Astrocyte (in vitro differentiated cells and primary cell): ENCODE measurements at regions not wholly inside any gene's neighbourhood (a gene's known extent, or its start where the extent isn't known, plus 50 kb on each side); places are given as distances from the start of the nearest gene placed in this dataset.
A peak's percentile ranks its signal among the peaks of the same experiment; 100 is the strongest.

ENCODE experiments used
- DNase-seq: peaks from one replicate; pipeline ENCODE4 v3.0.0-alpha.2; 2010; ENCODE audit warnings: low read depth
- FAIRE-seq: peaks from 2 replicates; lab custom pipeline; 2011; peaks lifted over from hg19 to GRCh38; lab: Jason Lieb, UNC
- H2AFZ ChIP-seq: 2 replicates; pipeline ENCODE4 v1.6.0; 2012; ENCODE audit warnings: low read depth, low read length, inconsistent platforms
- H3K27ac ChIP-seq: 2 replicates; pipeline ENCODE4 v1.5.1; 2011; ENCODE audit warnings: low read depth, low read length, inconsistent platforms
- H3K27me3 ChIP-seq: 2 replicates; pipeline ENCODE4 v1.6.0; 2011; ENCODE audit warnings: low read length, inconsistent platforms; ENCODE audit not compliant: insufficient read depth
- H3K36me3 ChIP-seq: 2 replicates; pipeline ENCODE4 v1.5.1; 2011; ENCODE audit warnings: low read length, inconsistent platforms; ENCODE audit not compliant: insufficient read depth
- H3K4me1 ChIP-seq: 2 replicates; pipeline ENCODE4 v1.5.1; 2011; ENCODE audit warnings: low read length, inconsistent platforms; ENCODE audit not compliant: insufficient read depth
- H3K4me2 ChIP-seq: 2 replicates; pipeline ENCODE4 v1.6.0; 2012; ENCODE audit warnings: low read length, inconsistent platforms
- H3K4me3 ChIP-seq: 2 replicates; pipeline ENCODE4 v1.5.1; 2011; ENCODE audit warnings: low read depth, mild to moderate bottlenecking, low read length, inconsistent platforms; ENCODE audit not compliant: insufficient read depth
- H3K79me2 ChIP-seq: 2 replicates; pipeline ENCODE4 v1.6.0; 2012; ENCODE audit warnings: mild to moderate bottlenecking, low read length, inconsistent platforms; ENCODE audit not compliant: insufficient read depth
- H3K9ac ChIP-seq: 2 replicates; pipeline ENCODE4 v1.6.0; 2012; ENCODE audit warnings: mild to moderate bottlenecking, low read length, inconsistent platforms
- H3K9me3 ChIP-seq: 2 replicates; pipeline ENCODE4 v1.5.1; 2012; ENCODE audit warnings: low read depth, mild to moderate bottlenecking, low read length, inconsistent platforms; ENCODE audit not compliant: insufficient read depth
- H4K20me1 ChIP-seq: 2 replicates; pipeline ENCODE4 v1.6.0; 2012; ENCODE audit warnings: low read length, inconsistent platforms; ENCODE audit not compliant: insufficient read depth
- H3K27ac Mint-ChIP-seq: one replicate; pipeline ENCODE4 v1.8.0; 2021; ENCODE audit warnings: mild to moderate bottlenecking, mixed read lengths; ENCODE audit not compliant: unreplicated experiment
- H3K27me3 Mint-ChIP-seq: one replicate; pipeline ENCODE4 v1.8.0; 2021; ENCODE audit warnings: low read depth, mixed read lengths; ENCODE audit not compliant: unreplicated experiment
- H3K36me3 Mint-ChIP-seq: one replicate; pipeline ENCODE4 v1.8.0; 2021; ENCODE audit warnings: low read depth, mixed read lengths; ENCODE audit not compliant: unreplicated experiment
- H3K4me1 Mint-ChIP-seq: one replicate; pipeline ENCODE4 v1.8.0; 2021; ENCODE audit warnings: low read depth, mixed read lengths; ENCODE audit not compliant: unreplicated experiment
- H3K4me3 Mint-ChIP-seq: one replicate; pipeline ENCODE4 v1.8.0; 2021; ENCODE audit warnings: mild to moderate bottlenecking, moderate library complexity, mixed read lengths; ENCODE audit not compliant: unreplicated experiment
- H3K9me3 Mint-ChIP-seq: one replicate; pipeline ENCODE4 v1.8.0; 2021; ENCODE audit warnings: mild to moderate bottlenecking, mixed read lengths; ENCODE audit not compliant: unreplicated experiment
- CTCF ChIP-seq: IDR thresholded peaks from 2 replicates; pipeline ENCODE4 v1.5.1; 2011; ENCODE audit warnings: low read depth, mild to moderate bottlenecking, inconsistent platforms, low read length, moderate library complexity; ENCODE audit not compliant: insufficient read depth
- EZH2 ChIP-seq: IDR thresholded peaks from 2 replicates; pipeline ENCODE4 v1.6.1; 2012; ENCODE audit warnings: mild to moderate bottlenecking, low read length, inconsistent platforms; ENCODE audit not compliant: insufficient read depth

- DNase-seq (peak; percentile 92), FAIRE-seq (peak; percentile 13)
- Histone ChIP-seq H2AFZ (no peak overlapping the region), H3K4me2 (peak overlapping the region; percentile 48), H3K9ac (no peak overlapping the region), H3K4me3 (no peak overlapping the region), H3K27ac (peak overlapping the region; percentile 50), H3K79me2 (no peaks in the 10 kb centered on the region), H3K4me1 (peaks cover 12% of the 10 kb centered on the region), H3K27me3 (no peaks in the 10 kb centered on the region), H3K9me3 (no peaks in the 10 kb centered on the region), H3K36me3 (no peaks in the 10 kb centered on the region), H4K20me1 (no peaks in the 10 kb centered on the region)
- no peak overlapping the region for H3K4me3 Mint-ChIP-seq
- TF ChIP-seq EZH2 (no peak), CTCF (no peak)
- H3K27ac Mint-ChIP-seq, result peak overlapping the region; percentile 83
- H3K4me1 Mint-ChIP-seq, result peaks cover 20% of the 10 kb centered on the region
- H3K27me3 Mint-ChIP-seq, result no peaks in the 10 kb centered on the region
- H3K9me3 Mint-ChIP-seq, result peaks cover 4% of the 10 kb centered on the region
- H3K36me3 Mint-ChIP-seq, result no peaks in the 10 kb centered on the region
Observed at GRCh38 chr3:34957677-34958076, 681.6 kb upstream of the ARPP21 start.

GRCh38 chr3:34969513-34969912, 669.8 kb upstream of the ARPP21 start:
- Histone ChIP-seq H3K9ac (no peak overlapping the region), H3K4me3 (no peak overlapping the region), H3K27me3 (no peaks in the 10 kb centered on the region), H2AFZ (no peak overlapping the region), H3K9me3 (no peaks in the 10 kb centered on the region), H3K36me3 (no peaks in the 10 kb centered on the region), H3K27ac (no peak overlapping the region), H3K79me2 (no peaks in the 10 kb centered on the region), H3K4me2 (no peak overlapping the region), H3K4me1 (no peaks in the 10 kb centered on the region), H4K20me1 (no peaks in the 10 kb centered on the region)
- Mint-ChIP-seq H3K9me3 (no peaks in the 10 kb centered on the region), H3K4me1 (peaks cover 7% of the 10 kb centered on the region), H3K36me3 (no peaks in the 10 kb centered on the region), H3K27ac (no peak overlapping the region), H3K27me3 (no peaks in the 10 kb centered on the region), H3K4me3 (no peak overlapping the region)
- FAIRE-seq, result no peak
- no peak for DNase-seq
- no peak for TF ChIP-seq CTCF
- TF ChIP-seq EZH2, result no peak

- peak; percentile 25 for DNase-seq
- Histone ChIP-seq H4K20me1 (no peaks in the 10 kb centered on the region), H3K4me1 (no peaks in the 10 kb centered on the region), H3K36me3 (no peaks in the 10 kb centered on the region), H3K79me2 (no peaks in the 10 kb centered on the region), H3K27me3 (no peaks in the 10 kb centered on the region), H3K4me3 (no peak overlapping the region), H3K4me2 (no peak overlapping the region), H3K27ac (no peak overlapping the region), H3K9ac (no peak overlapping the region), H3K9me3 (no peaks in the 10 kb centered on the region), H2AFZ (no peak overlapping the region)
- H3K27ac Mint-ChIP-seq, result no peak overlapping the region
- peaks cover 5% of the 10 kb centered on the region for H3K9me3 Mint-ChIP-seq
- no peak overlapping the region for H3K4me3 Mint-ChIP-seq
- H3K27me3 Mint-ChIP-seq, result no peaks in the 10 kb centered on the region
- H3K4me1 Mint-ChIP-seq, result peaks cover 7% of the 10 kb centered on the region
- FAIRE-seq, result no peak
- TF ChIP-seq EZH2 (no peak), CTCF (no peak)
- no peaks in the 10 kb centered on the region for H3K36me3 Mint-ChIP-seq
Observed at GRCh38 chr3:34972481-34972880, 666.8 kb upstream of the ARPP21 start.
